ENCODE measurements at regions not wholly inside any gene's neighbourhood (a gene's known extent, or its start where the extent isn't known, plus 50 kb on each side); places are given as distances from the start of the nearest gene placed in this dataset.

DNA sequence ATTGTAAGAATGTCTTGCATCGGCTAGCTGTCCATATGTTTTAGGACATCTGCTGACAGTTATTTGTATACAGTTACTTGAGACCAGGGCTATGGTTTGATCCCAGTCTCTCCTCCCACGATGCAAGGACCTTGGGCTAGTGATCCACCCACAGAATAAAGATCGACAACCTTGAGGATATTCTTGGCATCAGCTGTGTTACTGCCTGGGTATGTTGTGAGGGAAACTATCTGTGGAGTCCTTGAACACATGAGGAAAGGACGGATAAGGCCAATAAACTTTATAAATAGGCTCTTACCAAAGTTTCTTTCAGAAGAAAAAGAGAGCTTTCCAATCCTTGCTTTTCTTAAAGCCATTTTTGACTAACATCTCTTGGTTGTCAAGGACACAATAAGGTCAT, 70.8 kb upstream of the HEY2 start:
- H3K27ac Mint-ChIP-seq: no peak overlapping the region
- peaks cover 4% of the 10 kb centered on the region for H3K27me3 Mint-ChIP-seq (ENCODE audit: low read depth, poor library complexity)
- TF ChIP-seq, protein P1, sequence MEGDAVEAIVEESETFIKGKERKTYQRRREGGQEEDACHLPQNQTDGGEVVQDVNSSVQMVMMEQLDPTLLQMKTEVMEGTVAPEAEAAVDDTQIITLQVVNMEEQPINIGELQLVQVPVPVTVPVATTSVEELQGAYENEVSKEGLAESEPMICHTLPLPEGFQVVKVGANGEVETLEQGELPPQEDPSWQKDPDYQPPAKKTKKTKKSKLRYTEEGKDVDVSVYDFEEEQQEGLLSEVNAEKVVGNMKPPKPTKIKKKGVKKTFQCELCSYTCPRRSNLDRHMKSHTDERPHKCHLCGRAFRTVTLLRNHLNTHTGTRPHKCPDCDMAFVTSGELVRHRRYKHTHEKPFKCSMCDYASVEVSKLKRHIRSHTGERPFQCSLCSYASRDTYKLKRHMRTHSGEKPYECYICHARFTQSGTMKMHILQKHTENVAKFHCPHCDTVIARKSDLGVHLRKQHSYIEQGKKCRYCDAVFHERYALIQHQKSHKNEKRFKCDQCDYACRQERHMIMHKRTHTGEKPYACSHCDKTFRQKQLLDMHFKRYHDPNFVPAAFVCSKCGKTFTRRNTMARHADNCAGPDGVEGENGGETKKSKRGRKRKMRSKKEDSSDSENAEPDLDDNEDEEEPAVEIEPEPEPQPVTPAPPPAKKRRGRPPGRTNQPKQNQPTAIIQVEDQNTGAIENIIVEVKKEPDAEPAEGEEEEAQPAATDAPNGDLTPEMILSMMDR (IDR thresholded peaks at IDR 0.05): no peak

DNA sequence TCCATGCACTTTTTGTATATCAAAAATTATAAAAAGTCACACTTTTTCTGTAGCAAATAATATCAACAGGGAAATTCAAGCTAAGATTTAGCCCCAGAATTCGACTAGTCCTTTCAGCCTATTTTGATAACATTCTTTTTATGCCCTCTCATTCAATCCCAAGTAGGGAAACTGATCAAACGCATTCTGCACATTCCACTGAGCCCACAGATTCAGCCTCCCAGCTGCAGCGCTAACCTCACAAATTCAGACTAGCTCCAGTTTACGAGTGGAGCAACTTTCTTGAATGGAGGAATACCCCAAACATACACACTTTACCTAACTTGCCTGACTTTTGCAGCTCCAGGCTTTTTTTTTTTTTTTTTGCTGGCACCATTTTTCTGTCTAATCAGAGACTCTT, 70.3 kb upstream of the HEY2 start:
- Mint-ChIP-seq H3K4me1 (peaks cover 31% of the 10 kb centered on the region), H3K27me3 (ENCODE audit: low read depth, poor library complexity) (peaks cover 4% of the 10 kb centered on the region), H3K4me3 (no peak overlapping the region), H3K27ac (no peak overlapping the region), H3K9me3 (peaks cover 8% of the 10 kb centered on the region), H3K36me3 (ENCODE audit: low read depth) (no peaks in the 10 kb centered on the region)
- DNase-seq: no peak
- TF ChIP-seq, protein P1 (IDR thresholded peaks at IDR 0.05): no peak

More for the DNA sequence above, 70.8 kb upstream of the HEY2 start:
- Mint-ChIP-seq H3K36me3 (ENCODE audit: low read depth) (no peaks in the 10 kb centered on the region), H3K4me1 (peaks cover 31% of the 10 kb centered on the region), H3K4me3 (no peak overlapping the region), H3K9me3 (peaks cover 3% of the 10 kb centered on the region)
- DNase-seq: no peak

DNA sequence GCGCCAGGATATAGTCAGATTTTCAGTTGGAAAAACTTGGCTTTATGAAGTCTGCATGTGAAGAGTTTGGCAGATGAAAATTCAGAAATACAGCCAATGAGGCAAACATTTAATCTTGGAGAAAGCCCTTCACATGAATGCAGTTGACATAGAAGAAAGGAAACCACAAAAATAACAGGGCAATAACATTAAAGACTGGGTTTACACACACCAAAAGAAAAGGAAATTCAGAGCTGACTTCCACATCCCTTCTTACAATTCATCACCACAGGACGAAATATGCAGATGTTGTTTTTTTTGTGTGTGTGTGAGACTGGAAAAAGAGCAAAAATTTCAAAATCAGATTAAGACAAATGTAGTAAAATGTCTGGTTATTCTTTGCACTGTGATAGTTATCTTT, 69.8 kb upstream of the HEY2 start:
- no peak for DNase-seq
- TF ChIP-seq, protein P1 (IDR thresholded peaks at IDR 0.05): no peak
- no peak overlapping the region for H3K27ac Mint-ChIP-seq
- no peaks in the 10 kb centered on the region for H3K36me3 Mint-ChIP-seq (ENCODE audit: low read depth)
- H3K4me3 Mint-ChIP-seq: no peak overlapping the region
- peaks cover 4% of the 10 kb centered on the region for H3K27me3 Mint-ChIP-seq (ENCODE audit: low read depth, poor library complexity)
- H3K9me3 Mint-ChIP-seq: peaks cover 13% of the 10 kb centered on the region
- H3K4me1 Mint-ChIP-seq: peaks cover 31% of the 10 kb centered on the region

DNA sequence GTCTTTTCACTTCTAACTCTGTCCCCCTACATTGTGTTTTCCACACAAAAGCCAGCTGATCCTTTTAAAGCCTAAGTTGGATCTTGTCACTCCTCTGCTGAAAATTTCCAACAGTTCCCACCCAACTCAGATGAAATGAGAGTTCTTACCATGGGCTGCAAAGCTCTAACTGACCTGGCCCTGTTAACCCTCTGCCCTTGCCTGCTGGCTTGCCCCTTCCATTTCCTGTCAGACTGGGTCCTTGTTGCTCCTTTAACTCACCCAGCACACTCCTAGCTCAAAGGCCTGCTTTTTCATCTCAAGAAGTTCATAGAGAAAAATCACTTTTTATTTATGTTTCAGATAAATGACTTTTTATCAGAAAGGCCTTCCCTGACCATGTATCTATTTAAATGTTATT, 66.5 kb upstream of the HEY2 start:
- Mint-ChIP-seq H3K9me3 (peaks cover 27% of the 10 kb centered on the region), H3K36me3 (ENCODE audit: low read depth) (no peaks in the 10 kb centered on the region), H3K27me3 (ENCODE audit: low read depth, poor library complexity) (peaks cover 4% of the 10 kb centered on the region), H3K27ac (no peak overlapping the region), H3K4me1 (peaks cover 31% of the 10 kb centered on the region), H3K4me3 (no peak overlapping the region)
- no peak for DNase-seq
- TF ChIP-seq, protein P1 (IDR thresholded peaks at IDR 0.05): no peak

DNA sequence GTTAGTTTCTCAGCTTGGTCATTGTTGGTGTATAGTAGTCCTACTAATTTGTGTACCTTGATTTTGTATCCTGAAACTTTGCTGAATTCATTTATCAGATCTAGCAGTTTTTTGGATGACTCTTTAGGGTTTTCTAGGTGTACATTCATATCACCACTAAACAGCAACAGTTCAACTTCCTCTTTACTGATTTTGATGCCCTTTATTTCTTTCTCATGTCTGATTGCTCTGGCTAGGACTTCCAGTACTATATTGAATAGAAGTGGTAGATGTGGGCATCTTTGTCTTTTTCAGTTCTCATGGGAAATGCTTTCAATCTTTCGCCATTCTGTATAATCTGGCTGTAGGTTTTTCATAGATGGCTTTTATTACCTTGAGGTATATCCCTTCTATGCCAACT, 61.3 kb upstream of the HEY2 start:
- H3K27ac Mint-ChIP-seq: no peak overlapping the region
- no peak overlapping the region for H3K4me3 Mint-ChIP-seq
- H3K9me3 Mint-ChIP-seq: peaks cover 73% of the 10 kb centered on the region
- no peaks in the 10 kb centered on the region for H3K4me1 Mint-ChIP-seq
- H3K36me3 Mint-ChIP-seq (ENCODE audit: low read depth): peaks cover 21% of the 10 kb centered on the region
- DNase-seq: no peak
- peaks cover 8% of the 10 kb centered on the region for H3K27me3 Mint-ChIP-seq (ENCODE audit: low read depth, poor library complexity)
- TF ChIP-seq, protein P1 (IDR thresholded peaks at IDR 0.05): no peak

DNA sequence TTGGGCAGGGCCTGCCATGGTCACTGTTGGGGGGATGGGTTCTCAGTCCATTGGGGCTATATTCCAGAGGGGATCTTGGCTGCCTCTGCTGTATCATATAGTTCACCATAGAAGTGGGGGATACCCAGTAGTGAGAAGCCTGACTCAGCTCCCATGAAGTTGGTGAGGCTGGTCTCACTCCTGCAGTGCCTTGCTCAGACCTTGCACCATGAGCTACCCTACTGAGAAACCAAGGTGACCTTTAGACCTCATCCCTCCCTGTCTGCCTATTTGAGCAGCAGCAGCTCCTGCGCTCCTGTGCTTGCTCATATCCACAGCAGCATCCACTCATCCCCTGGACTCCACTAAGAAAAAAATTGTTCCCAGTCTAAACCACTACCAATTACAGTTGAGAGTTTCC, 56.0 kb upstream of the HEY2 start:
- DNase-seq: no peak
- H3K36me3 Mint-ChIP-seq (ENCODE audit: low read depth): peaks cover 29% of the 10 kb centered on the region
- H3K9me3 Mint-ChIP-seq: peaks cover 68% of the 10 kb centered on the region
- no peak overlapping the region for H3K4me3 Mint-ChIP-seq
- H3K27me3 Mint-ChIP-seq (ENCODE audit: low read depth, poor library complexity): peaks cover 12% of the 10 kb centered on the region
- H3K4me1 Mint-ChIP-seq: no peaks in the 10 kb centered on the region
- TF ChIP-seq, protein P1 (IDR thresholded peaks at IDR 0.05): no peak
- no peak overlapping the region for H3K27ac Mint-ChIP-seq

All from nephron progenitor cell (in vitro differentiated cells).